A549 (cell line): ENCODE measurements at regions not wholly inside any gene's neighbourhood (a gene's known extent, or its start where the extent isn't known, plus 50 kb on each side); places are given as distances from the start of the nearest gene placed in this dataset.

ENCODE experiments used
- ATAC-seq, 2 experiments: fragments of 200-7000 bp in 1 of 2; fragments of >200 bp in 1 of 2; cut with Nextera tagmentation in 1 of 2; cut with Tn5 transposase in 1 of 2; 3 replicates each; pipeline versions ENCODE4 v1.8.0 to v1.9.1; 2018 to 2020; ENCODE audit warnings: mild to moderate bottlenecking in 1 of 2, moderate library complexity in 1 of 2
- CTCF ChIA-PET: fragments of 300-600 bp; sonication (Branson Sonifier 250); formaldehyde crosslinking; extraction: SDS; loops from one replicate; lab custom pipeline; 2021; ENCODE audit warnings: antibody characterized with exemption, inconsistent platforms; lab: Yijun Ruan, JAX
- POLR2A ChIA-PET: fragments of 350-600 bp; formaldehyde crosslinking; extraction: SDS; loops from one replicate; lab custom pipeline; 2021; ENCODE audit warnings: antibody characterized with exemption, inconsistent platforms; lab: Yijun Ruan, JAX
- DNase-seq, 2 experiments: peaks; one replicate each; pipeline versions ENCODE4 v3.0.0 to v3.0.0-alpha.2; 2011 to 2016; ENCODE audit warnings: low read depth in 1 of 2, low spot score in 1 of 2
- FAIRE-seq: peaks from 2 replicates; lab custom pipeline; 2011; peaks lifted over from hg19 to GRCh38; lab: Jason Lieb, UNC
- H3K27ac ChIP-seq, 2 experiments: fragments of >200 bp; sonication (Bioruptor Twin); formaldehyde crosslinking; 3 replicates each; pipeline ENCODE4 v1.5.1; 2016 to 2017
- H3K4me1 ChIP-seq: fragments of >200 bp; sonication (Bioruptor Twin); formaldehyde crosslinking; 3 replicates; pipeline ENCODE4 v1.6.1; 2016
- H3K4me2 ChIP-seq: fragments of >200 bp; sonication (Bioruptor Twin); formaldehyde crosslinking; 3 replicates; pipeline ENCODE4 v1.6.1; 2016
- H3K4me3 ChIP-seq: fragments of >200 bp; sonication (Bioruptor Twin); formaldehyde crosslinking; 3 replicates; pipeline ENCODE4 v1.5.1; 2016
- H3K9me3 ChIP-seq: fragments of >200 bp; sonication (Bioruptor Twin); formaldehyde crosslinking; 3 replicates; pipeline ENCODE4 v1.6.1; 2016
- CHD4 ChIP-seq: fragments of 200-600 bp; sonication (generic); IDR thresholded peaks from 2 replicates; pipeline ENCODE4 v1.6.1; 2016; ENCODE audit warnings: antibody characterized with exemption, mild to moderate bottlenecking, borderline replicate concordance
- E2F6 ChIP-seq: IDR thresholded peaks from 2 replicates; pipeline ENCODE4 v1.6.1; 2012; ENCODE audit warnings: low read depth, borderline replicate concordance
- ELK1 ChIP-seq: fragments of 150-350 bp; IDR thresholded peaks from 2 replicates; pipeline ENCODE4 v1.6.1; 2014; ENCODE audit warnings: low read depth, mild to moderate bottlenecking, low read length
- EP300 ChIP-seq, 2 experiments: fragments of >200 bp; sonication (Bioruptor Twin); formaldehyde crosslinking; IDR thresholded peaks; 2 replicates in 1 of 2; 3 replicates in 1 of 2; pipeline ENCODE4 v1.6.1; 2016 to 2017
- FOSB ChIP-seq: fragments of 250-450 bp; sonication (Bioruptor Pico); IDR thresholded peaks from 2 replicates; pipeline ENCODE4 v1.5.0; 2020; ENCODE audit warnings: mild to moderate bottlenecking, moderate library complexity
- HMGXB4 ChIP-seq: fragments of 250-450 bp; sonication (Bioruptor Pico); IDR thresholded peaks from 2 replicates; pipeline ENCODE4 v1.5.0; 2021; ENCODE audit warnings: mild to moderate bottlenecking, moderate library complexity, borderline replicate concordance
- HOXB13 ChIP-seq: fragments of 250-450 bp; sonication (Bioruptor Pico); IDR thresholded peaks from 2 replicates; pipeline ENCODE4 v1.5.0; 2020; ENCODE audit warnings: low read depth, mild to moderate bottlenecking, moderate library complexity
- JUNB ChIP-seq: fragments of >200 bp; sonication (Bioruptor Twin); formaldehyde crosslinking; IDR thresholded peaks from 2 replicates; pipeline ENCODE4 v1.6.1; 2016
- KDM5A ChIP-seq: fragments of 200-600 bp; sonication (generic); IDR thresholded peaks from 2 replicates; pipeline ENCODE4 v1.6.1; 2016; ENCODE audit warnings: antibody characterized with exemption, mild to moderate bottlenecking
- MAFK ChIP-seq: fragments of 450-650 bp; IDR thresholded peaks from 2 replicates; pipeline ENCODE4 v1.6.1; 2014; ENCODE audit not compliant: partially characterized antibody
- NFE2L2 ChIP-seq: fragments of 150-350 bp; conservative IDR thresholded peaks from 2 replicates; pipeline ENCODE4 v1.6.1; 2014; ENCODE audit warnings: low read length
- NR3C1 ChIP-seq: fragments of >200 bp; sonication (Bioruptor Twin); formaldehyde crosslinking; IDR thresholded peaks from 3 replicates; pipeline ENCODE4 v1.6.1; 2017
- POLR2AphosphoS2 ChIP-seq: conservative IDR thresholded peaks from 2 replicates; pipeline ENCODE4 v1.6.1; 2012; ENCODE audit warnings: low read length, improper control_type of control experiment, inconsistent platforms
- RAD21 ChIP-seq, 2 experiments: fragments of >200 bp in 1 of 2; sonication (Bioruptor Twin) in 1 of 2; formaldehyde crosslinking in 1 of 2; IDR thresholded peaks in 1 of 2; conservative IDR thresholded peaks in 1 of 2; 2 replicates in 1 of 2; 3 replicates in 1 of 2; pipeline ENCODE4 v1.6.1; 2012 to 2018; ENCODE audit warnings: inconsistent platforms in 1 of 2
- RCOR1 ChIP-seq: fragments of 150-350 bp; IDR thresholded peaks from 2 replicates; pipeline ENCODE4 v1.6.1; 2014; ENCODE audit warnings: antibody characterized with exemption, low read length, low read depth
- RFX5 ChIP-seq: fragments of 450-650 bp; IDR thresholded peaks from 2 replicates; pipeline ENCODE4 v1.7.1; 2014; ENCODE audit warnings: antibody characterized with exemption, mild to moderate bottlenecking, moderate library complexity
- RNF2 ChIP-seq: fragments of 200-600 bp; sonication (generic); IDR thresholded peaks from 2 replicates; pipeline ENCODE4 v1.6.1; 2016; ENCODE audit warnings: low read depth, mild to moderate bottlenecking, antibody characterized with exemption, moderate library complexity, borderline replicate concordance
- SMC3 ChIP-seq: fragments of >200 bp; sonication (Bioruptor Twin); formaldehyde crosslinking; IDR thresholded peaks from 3 replicates; pipeline ENCODE4 v1.6.1; 2018; ENCODE audit warnings: inconsistent platforms
- TP53 ChIP-seq: fragments of 250-450 bp; sonication (Bioruptor Pico); IDR thresholded peaks from 2 replicates; pipeline ENCODE4 v1.5.0; 2021; ENCODE audit warnings: mild to moderate bottlenecking, moderate library complexity
- ZC3H11A ChIP-seq: fragments of 450-650 bp; IDR thresholded peaks from 2 replicates; pipeline ENCODE4 v1.6.1; 2014; ENCODE audit warnings: antibody characterized with exemption, mild to moderate bottlenecking
- WGBS: methylation state at CpG from one replicate; pipeline ENCODE4 v1.1.6; 2017; ENCODE audit errors: missing lambda C conversion rate; 5-methylcytosine and 5-hydroxymethylcytosine counted together

DNA sequence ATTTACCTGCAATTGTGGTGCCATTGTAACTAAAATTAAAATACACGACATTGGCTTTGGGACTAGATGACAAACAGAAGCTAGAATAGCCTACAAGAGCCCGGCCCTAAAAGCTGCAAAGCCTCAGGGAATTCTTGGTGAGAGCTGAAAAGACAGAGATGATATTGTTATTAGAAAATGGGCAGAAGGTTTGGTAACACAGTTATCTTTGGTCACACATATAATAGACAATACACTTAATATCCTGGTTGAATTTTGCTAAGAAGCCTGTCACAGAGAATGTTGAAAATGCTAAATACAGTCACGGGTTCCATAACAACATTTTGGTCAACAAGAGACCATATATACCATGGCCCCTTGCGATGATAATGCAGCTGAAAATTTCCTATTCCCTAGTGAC is 157.3 kb upstream of the CDH19 start (continued):
- TF ChIP-seq ELK1 (no peak), FOSB (CRISPR knock-in tag) (no peak)
- TF ChIP-seq, all 56 proteins: peak for 0

DNA sequence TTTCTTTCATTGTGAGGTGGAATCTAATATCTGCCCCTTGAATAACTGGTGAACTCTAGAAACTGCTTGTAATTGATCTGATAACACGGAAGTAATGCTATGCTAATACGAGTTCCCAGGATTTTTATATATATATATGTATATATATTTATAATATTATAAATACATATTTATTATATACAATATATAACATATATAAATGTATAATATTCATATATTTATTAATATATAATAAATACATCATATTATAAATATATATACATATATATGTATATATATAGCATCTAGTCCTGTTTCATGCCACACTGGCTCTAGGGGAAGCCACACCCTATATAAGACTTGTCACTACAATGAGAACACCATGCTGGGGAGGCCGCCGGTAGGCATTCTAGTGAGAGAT is 156.7 kb upstream of the CDH19 start:
- no peak overlapping the region for H3K4me2 ChIP-seq
- no peaks in the 10 kb centered on the region for H3K4me1 ChIP-seq
- TF ChIP-seq HOXB13, result no peak
- no peak for TF ChIP-seq POLR2AphosphoS2
- TF ChIP-seq HMGXB4 (CRISPR knock-in tag), result no peak
- TF ChIP-seq ZC3H11A, result no peak
- no peak for TF ChIP-seq SMC3
- no peak for TF ChIP-seq KDM5A
- TF ChIP-seq TP53 (CRISPR knock-in tag), result no peak
- TF ChIP-seq RFX5, result no peak
- TF ChIP-seq JUNB, result no peak
- TF ChIP-seq CHD4, result no peak
- TF ChIP-seq FOSB (CRISPR knock-in tag), result no peak
- DNase-seq (no peak), FAIRE-seq (no peak), ATAC-seq (no peak)
- no peak overlapping the region for H3K4me3 ChIP-seq
- ChIA-PET POLR2A (no interaction called here), CTCF (no interaction called here)
- 58% methylated on average over 4 of the region's 4 CpGs for WGBS
- no peaks in the 10 kb centered on the region for H3K9me3 ChIP-seq
- H3K27ac ChIP-seq, result no peak overlapping the region

DNA sequence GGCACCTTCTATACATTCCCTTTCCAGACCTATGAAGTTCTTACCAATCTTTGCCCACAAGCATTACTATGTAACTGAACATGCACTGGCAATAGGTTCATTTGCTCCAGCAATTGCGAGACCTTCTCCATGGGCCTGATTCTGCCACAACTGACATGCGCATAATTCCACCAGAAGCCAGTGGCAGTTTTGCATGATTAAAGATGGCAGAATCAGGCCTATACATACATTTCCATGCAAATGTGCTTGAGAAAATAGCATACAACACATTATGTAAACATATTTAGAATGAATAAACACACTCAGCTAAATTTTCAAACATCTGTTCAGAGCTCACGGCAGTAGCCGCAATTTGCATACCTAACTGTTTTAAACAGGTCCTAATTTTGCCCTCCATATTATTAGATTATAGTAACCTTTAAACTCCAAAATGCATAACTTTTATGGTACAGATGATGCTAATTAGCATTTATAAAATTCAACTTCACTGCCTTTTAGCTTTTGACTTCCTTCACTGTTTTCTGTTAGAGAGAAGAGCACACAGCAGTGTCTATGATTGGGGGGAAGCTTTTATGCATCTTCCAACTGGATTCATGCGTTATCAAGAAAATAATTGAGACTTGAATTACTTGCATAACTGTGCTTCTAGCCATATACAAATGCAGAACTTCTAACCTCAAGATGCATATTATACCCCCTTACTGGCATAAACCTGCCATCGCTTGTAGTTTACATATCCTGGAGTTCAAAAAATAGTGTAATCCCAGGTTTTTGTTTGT is 155.3 kb upstream of the CDH19 start:
- DNase-seq, result no peak
- no peak overlapping the region for H3K4me3 ChIP-seq
- ATAC-seq, result no peak
- H3K9me3 ChIP-seq, result no peaks in the 10 kb centered on the region
- CTCF ChIA-PET, result interaction anchor here (1.6 kb wide), 1 partner anchor 10 kb away, joined by 3 read pairs; no protein-coding TSS in a partner anchor
- no peak for TF ChIP-seq RNF2
- TF ChIP-seq HOXB13, result no peak
- no peak for TF ChIP-seq NFE2L2
- no peak for TF ChIP-seq RAD21 (conservative IDR thresholded peaks at IDR 0.05 in 1 of 2, IDR thresholded peaks at IDR 0.05 in 1 of 2)
- no peak for TF ChIP-seq POLR2AphosphoS2
- no peak for TF ChIP-seq JUNB
- FAIRE-seq, result no peak
- POLR2A ChIA-PET, result no interaction called here
- H3K4me2 ChIP-seq, result no peak overlapping the region
- H3K4me1 ChIP-seq, result no peaks in the 10 kb centered on the region
- 84% methylated on average over 6 of the region's 6 CpGs for WGBS
- no peak overlapping the region for H3K27ac ChIP-seq

- no peak for ATAC-seq
- no peak for FAIRE-seq
- Histone ChIP-seq H3K9me3 (no peaks in the 10 kb centered on the region), H3K4me2 (no peak overlapping the region), H3K4me1 (no peaks in the 10 kb centered on the region), H3K27ac (no peak overlapping the region), H3K4me3 (no peak overlapping the region)
- WGBS, result 46% methylated on average over 4 of the region's 4 CpGs
- ChIA-PET POLR2A (no interaction called here), CTCF (no interaction called here)
- TF ChIP-seq JUNB (no peak), MAFK (peak; percentile 37), RNF2 (no peak), EP300 (IDR thresholded peaks at IDR 0.05) (no peak), NR3C1 (no peak), E2F6 (no peak), RCOR1 (no peak)
- DNase-seq, result no peak
Observed at GRCh38 chr18:66757946-66758345, 154.1 kb upstream of the CDH19 start.
